ENCODE measurements at regions not wholly inside any gene's neighbourhood (a gene's known extent, or its start where the extent isn't known, plus 50 kb on each side); places are given as distances from the start of the nearest gene placed in this dataset.
A peak's percentile ranks its signal among the peaks of the same experiment; 100 is the strongest.

GRCh38 chr2:226045080-226045479, 645.6 kb downstream of the NYAP2 start:
- Histone ChIP-seq H3K27me3 (ENCODE audit: insufficient read depth, low read length) (no peaks in the 10 kb centered on the region), H2AK5ac (ENCODE audit: insufficient read length, low read length) (no peak overlapping the region), H2AFZ (ENCODE audit: low read length) (no peak overlapping the region), H4K91ac (ENCODE audit: insufficient read length, low read depth, low read length) (no peak overlapping the region), H3T11ph (ENCODE audit: low read length) (no peak overlapping the region), H2BK5ac (ENCODE audit: insufficient read length, low read length) (no peak overlapping the region), H3K9ac (ENCODE audit: extremely low read depth, insufficient read length, low read length) (no peak overlapping the region), H4K20me1 (ENCODE audit: control insufficient read depth, insufficient read depth, insufficient read length) (no peaks in the 10 kb centered on the region), H3K56ac (ENCODE audit: insufficient read length, low read depth, low read length) (no peak overlapping the region), H3K9me3 (ENCODE audit: control insufficient read depth, low read depth, low read length) (no peaks in the 10 kb centered on the region), H3K23me2 (ENCODE audit: insufficient read length, low read depth, low read length, poor library complexity, severe bottlenecking) (no peaks in the 10 kb centered on the region), H3K23ac (ENCODE audit: insufficient read length, low read depth, low read length) (no peak overlapping the region), H2BK12ac (ENCODE audit: insufficient read length, low read depth, low read length) (no peak overlapping the region), H3K27ac (ENCODE audit: insufficient read length, low read depth, low read length) (no peak overlapping the region), H2BK120ac (ENCODE audit: low read depth, low read length, poor library complexity, severe bottlenecking) (no peak overlapping the region), H3K4me1 (ENCODE audit: insufficient read depth, low read length) (no peaks in the 10 kb centered on the region), H3K79me2 (ENCODE audit: insufficient read depth, low read length) (no peaks in the 10 kb centered on the region), H2BK15ac (ENCODE audit: low read depth, low read length) (no peak overlapping the region), H3K18ac (ENCODE audit: insufficient read length, low read depth, low read length) (no peak overlapping the region), H2BK20ac (ENCODE audit: low read depth, low read length, poor library complexity, severe bottlenecking) (no peak overlapping the region), H4K5ac (ENCODE audit: insufficient read length, low read depth, low read length) (no peak overlapping the region), H3K4me2 (ENCODE audit: insufficient read depth, insufficient read length, low read length) (no peak overlapping the region), H3K4ac (ENCODE audit: low read depth, low read length) (no peak overlapping the region), H4K8ac (replicated peaks; ENCODE audit: insufficient read length, low read depth, low read length) (no peak overlapping the region), H3K79me1 (ENCODE audit: insufficient read depth, low read depth, low read length, poor library complexity, severe bottlenecking) (no peaks in the 10 kb centered on the region), H3K14ac (ENCODE audit: insufficient read depth, low read length) (no peak overlapping the region)
- Mint-ChIP-seq H3K36me3 (ENCODE audit: insufficient read depth in 1 of 3, low read depth in 3 of 3) (no peaks in the 10 kb centered on the region), H3K4me1 (peaks cover 5 to 6% of the 10 kb centered on the region in 2 experiments; a peak in 3 of 4 replicates), H3K27ac (peak overlapping the region in 1 of 3 experiments; percentile 77; a peak in 2 of 7 replicates), H3K27me3 (ENCODE audit: low read depth) (no peaks in the 10 kb centered on the region), H3K4me3 (no peak overlapping the region), H3K9me3 (no peaks in the 10 kb centered on the region; a peak in 1 of 5 replicates)
- WGBS (ENCODE audit: extremely low coverage, insufficient read length, low lambda C conversion rate) = no CpG with 5 or more reads among the region's 8 CpGs
- TF ChIP-seq, protein P1, sequence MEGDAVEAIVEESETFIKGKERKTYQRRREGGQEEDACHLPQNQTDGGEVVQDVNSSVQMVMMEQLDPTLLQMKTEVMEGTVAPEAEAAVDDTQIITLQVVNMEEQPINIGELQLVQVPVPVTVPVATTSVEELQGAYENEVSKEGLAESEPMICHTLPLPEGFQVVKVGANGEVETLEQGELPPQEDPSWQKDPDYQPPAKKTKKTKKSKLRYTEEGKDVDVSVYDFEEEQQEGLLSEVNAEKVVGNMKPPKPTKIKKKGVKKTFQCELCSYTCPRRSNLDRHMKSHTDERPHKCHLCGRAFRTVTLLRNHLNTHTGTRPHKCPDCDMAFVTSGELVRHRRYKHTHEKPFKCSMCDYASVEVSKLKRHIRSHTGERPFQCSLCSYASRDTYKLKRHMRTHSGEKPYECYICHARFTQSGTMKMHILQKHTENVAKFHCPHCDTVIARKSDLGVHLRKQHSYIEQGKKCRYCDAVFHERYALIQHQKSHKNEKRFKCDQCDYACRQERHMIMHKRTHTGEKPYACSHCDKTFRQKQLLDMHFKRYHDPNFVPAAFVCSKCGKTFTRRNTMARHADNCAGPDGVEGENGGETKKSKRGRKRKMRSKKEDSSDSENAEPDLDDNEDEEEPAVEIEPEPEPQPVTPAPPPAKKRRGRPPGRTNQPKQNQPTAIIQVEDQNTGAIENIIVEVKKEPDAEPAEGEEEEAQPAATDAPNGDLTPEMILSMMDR (conservative IDR thresholded peaks at IDR 0.05) = no peak
- no peak for DNase-seq

All from H9 (cell line).